Progenitor cell of endocrine pancreas (in vitro differentiated cells): ENCODE measurements at regions not wholly inside any gene's neighbourhood (a gene's known extent, or its start where the extent isn't known, plus 50 kb on each side); places are given as distances from the start of the nearest gene placed in this dataset.
A peak's percentile ranks its signal among the peaks of the same experiment; 100 is the strongest.

ENCODE experiments used
- DNase-seq: peaks from one replicate; pipeline ENCODE4 v3.0.0; 2021; ENCODE audit warnings: low spot score; ENCODE audit not compliant: unreplicated experiment
- H3K27ac Mint-ChIP-seq: 2 replicates; pipeline ENCODE4 v1.8.0; 2021; ENCODE audit warnings: mild to moderate bottlenecking, moderate library complexity, mixed read lengths
- H3K27me3 Mint-ChIP-seq: 2 replicates; pipeline ENCODE4 v1.8.0; 2021; ENCODE audit warnings: mixed read lengths
- H3K36me3 Mint-ChIP-seq: 2 replicates; pipeline ENCODE4 v1.8.0; 2022; ENCODE audit warnings: mixed read lengths; ENCODE audit not compliant: insufficient read depth
- H3K4me1 Mint-ChIP-seq: 2 replicates; pipeline ENCODE4 v1.8.0; 2021; ENCODE audit warnings: low read depth, mixed read lengths
- H3K4me3 Mint-ChIP-seq: 2 replicates; pipeline ENCODE4 v1.8.0; 2021; ENCODE audit warnings: low read depth, mild to moderate bottlenecking, moderate library complexity, mixed read lengths
- H3K9me3 Mint-ChIP-seq: 2 replicates; pipeline ENCODE4 v1.8.0; 2021; ENCODE audit warnings: low read depth, mixed read lengths
- CTCF ChIP-seq: fragments of 200-600 bp; sonication (generic); IDR thresholded peaks from one replicate; pipeline ENCODE4 v1.5.0; 2021; ENCODE audit warnings: antibody characterized with exemption, mild to moderate bottlenecking; ENCODE audit not compliant: unreplicated experiment

- Mint-ChIP-seq H3K27ac (no peak overlapping the region), H3K4me1 (no peaks in the 10 kb centered on the region), H3K27me3 (peaks cover 11% of the 10 kb centered on the region), H3K9me3 (peaks cover 2% of the 10 kb centered on the region), H3K4me3 (no peak overlapping the region), H3K36me3 (no peaks in the 10 kb centered on the region)
- no peak for DNase-seq
- no peak for TF ChIP-seq CTCF
Observed at GRCh38 chrX:15985937-15986336, 131.3 kb upstream of the AP1S2 start.

- no peaks in the 10 kb centered on the region for H3K4me1 Mint-ChIP-seq
- TF ChIP-seq CTCF: no peak
- no peak overlapping the region for H3K4me3 Mint-ChIP-seq
- no peaks in the 10 kb centered on the region for H3K36me3 Mint-ChIP-seq
- H3K9me3 Mint-ChIP-seq: peaks cover 2% of the 10 kb centered on the region
- H3K27me3 Mint-ChIP-seq: no peaks in the 10 kb centered on the region
- H3K27ac Mint-ChIP-seq: no peak overlapping the region
- DNase-seq: no peak
Observed at GRCh38 chrX:15983034-15983433, 128.4 kb upstream of the AP1S2 start.

- Mint-ChIP-seq H3K4me3 (no peak overlapping the region), H3K27ac (no peak overlapping the region), H3K9me3 (no peaks in the 10 kb centered on the region), H3K27me3 (no peaks in the 10 kb centered on the region), H3K4me1 (no peaks in the 10 kb centered on the region), H3K36me3 (no peaks in the 10 kb centered on the region)
- no peak for TF ChIP-seq CTCF
- DNase-seq: no peak
Observed at GRCh38 chrX:15977644-15978043, 123.0 kb upstream of the AP1S2 start.

GRCh38 chrX:15976396-15976795, 121.8 kb upstream of the AP1S2 start:
- Mint-ChIP-seq H3K4me1 (peaks cover 2% of the 10 kb centered on the region), H3K4me3 (no peak overlapping the region), H3K9me3 (no peaks in the 10 kb centered on the region), H3K27ac (no peak overlapping the region), H3K27me3 (no peaks in the 10 kb centered on the region), H3K36me3 (no peaks in the 10 kb centered on the region)
- no peak for TF ChIP-seq CTCF
- DNase-seq: no peak

- no peaks in the 10 kb centered on the region for H3K9me3 Mint-ChIP-seq
- TF ChIP-seq CTCF: no peak
- peaks cover 2% of the 10 kb centered on the region for H3K27me3 Mint-ChIP-seq
- peaks cover 2% of the 10 kb centered on the region for H3K4me1 Mint-ChIP-seq
- H3K36me3 Mint-ChIP-seq: no peaks in the 10 kb centered on the region
- H3K27ac Mint-ChIP-seq: no peak overlapping the region
- no peak overlapping the region for H3K4me3 Mint-ChIP-seq
- no peak for DNase-seq
Observed at GRCh38 chrX:15973946-15974345, 119.3 kb upstream of the AP1S2 start.

GRCh38 chrX:15973299-15973698, 118.7 kb upstream of the AP1S2 start:
- Mint-ChIP-seq H3K36me3 (no peaks in the 10 kb centered on the region), H3K4me1 (peaks cover 2% of the 10 kb centered on the region), H3K27ac (no peak overlapping the region), H3K4me3 (no peak overlapping the region), H3K9me3 (no peaks in the 10 kb centered on the region), H3K27me3 (peaks cover 2% of the 10 kb centered on the region)
- peak; percentile 25 for TF ChIP-seq CTCF
- no peak for DNase-seq
